Fibroblast of lung (primary cell): ENCODE measurements at regions not wholly inside any gene's neighbourhood (a gene's known extent, or its start where the extent isn't known, plus 50 kb on each side); places are given as distances from the start of the nearest gene placed in this dataset.

Experiments
- DNase-seq, 2 donors: peaks; one replicate each; pipeline versions ENCODE4 v3.0.0 to v3.0.0-alpha.2; 2010; ENCODE audit warnings: low read depth in 2 of 2
- H2AFZ ChIP-seq: 2 replicates; pipeline ENCODE4 v1.5.1; 2012; ENCODE audit warnings: low read length, control low read depth, inconsistent platforms
- H3K27ac ChIP-seq: 2 replicates; pipeline ENCODE4 v1.5.1; 2011; ENCODE audit warnings: low read length, control low read depth; ENCODE audit not compliant: insufficient read depth
- H3K27me3 ChIP-seq: 2 replicates; pipeline ENCODE4 v1.5.1; 2011; ENCODE audit warnings: mild to moderate bottlenecking, low read length; ENCODE audit not compliant: control insufficient read depth, insufficient read depth
- H3K36me3 ChIP-seq: 2 replicates; pipeline ENCODE4 v1.5.1; 2011; ENCODE audit warnings: low read length; ENCODE audit not compliant: control insufficient read depth, insufficient read depth
- H3K4me1 ChIP-seq: 2 replicates; pipeline ENCODE4 v1.5.1; 2011; ENCODE audit warnings: low read length; ENCODE audit not compliant: control insufficient read depth, insufficient read depth; ENCODE audit errors: extremely low read depth
- H3K4me2 ChIP-seq: 2 replicates; pipeline ENCODE4 v1.5.1; 2011; ENCODE audit warnings: low read length, control low read depth; ENCODE audit not compliant: insufficient read depth; ENCODE audit errors: extremely low read depth
- H3K4me3 ChIP-seq, 4 experiments: fragments of 200-600 bp in 1 of 4; sonication (generic) in 1 of 4; replicated peaks in 1 of 4; 2 replicates each; pipeline ENCODE4 v1.5.1; 2011 to 2016; ENCODE audit warnings: low read length in 4 of 4, low read depth in 3 of 4, mild to moderate bottlenecking in 3 of 4, control low read depth in 2 of 4, inconsistent platforms in 1 of 4, mixed read lengths in 1 of 4; ENCODE audit not compliant: insufficient read depth in 1 of 4; ENCODE audit errors: control extremely low read depth in 1 of 4
- H3K79me2 ChIP-seq: 2 replicates; pipeline ENCODE4 v1.5.1; 2012; ENCODE audit warnings: mild to moderate bottlenecking, low read length, inconsistent platforms; ENCODE audit not compliant: control insufficient read depth, insufficient read depth
- H3K9ac ChIP-seq: 2 replicates; pipeline ENCODE4 v1.5.1; 2011; ENCODE audit warnings: mild to moderate bottlenecking, low read length, control low read depth; ENCODE audit not compliant: insufficient read depth
- H3K9me3 ChIP-seq: 2 replicates; pipeline ENCODE4 v1.5.1; 2012; ENCODE audit warnings: low read depth, low read length; ENCODE audit not compliant: control insufficient read depth, insufficient read depth
- H4K20me1 ChIP-seq: 2 replicates; pipeline ENCODE4 v1.5.1; 2011; ENCODE audit warnings: low read length; ENCODE audit not compliant: control insufficient read depth, insufficient read depth; ENCODE audit errors: extremely low read depth
- EZH2 ChIP-seq: IDR thresholded peaks from 2 replicates; pipeline ENCODE4 v1.5.1; 2012; ENCODE audit warnings: low read length, control low read depth, mild to moderate bottlenecking; ENCODE audit errors: missing control alignments
- TF ChIP-seq, protein P1 (sequence below), 2 donors: IDR thresholded peaks in 1 of 2; conservative IDR thresholded peaks in 1 of 2; 1 replicate in 1 of 2; 2 replicates in 1 of 2; pipeline ENCODE4 v1.5.1; 2011 to 2012; ENCODE audit warnings: low read length in 2 of 2, control low read depth in 1 of 2, inconsistent platforms in 1 of 2, low read depth in 1 of 2, mild to moderate bottlenecking in 1 of 2

DNA sequence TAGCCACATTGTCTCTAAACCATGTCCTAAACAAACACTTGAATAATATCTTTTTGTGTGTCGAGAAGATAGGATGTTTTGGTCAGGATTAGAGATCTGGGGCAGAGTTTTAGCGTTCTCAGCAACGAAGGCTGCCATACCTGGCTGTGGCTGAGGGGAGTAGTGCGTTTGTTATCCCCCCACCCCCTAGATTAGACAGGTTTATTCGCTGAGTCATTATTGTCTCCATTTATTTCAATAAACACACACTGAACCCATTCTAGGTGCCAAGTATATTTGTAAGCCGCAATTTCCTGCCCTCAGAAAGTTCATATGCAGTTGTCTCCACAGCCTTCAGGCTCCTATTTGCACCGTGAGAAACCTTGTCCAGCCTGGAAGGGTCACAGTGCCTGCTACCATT is 1684.8 kb upstream of the TENM3 start:
- Histone ChIP-seq H3K4me2 (no peak overlapping the region), H3K4me3 (no peak overlapping the region), H3K9ac (no peak overlapping the region), H3K27ac (no peak overlapping the region), H3K9me3 (no peaks in the 10 kb centered on the region), H2AFZ (no peak overlapping the region), H3K27me3 (no peaks in the 10 kb centered on the region), H3K4me1 (no peaks in the 10 kb centered on the region), H4K20me1 (no peaks in the 10 kb centered on the region), H3K79me2 (no peaks in the 10 kb centered on the region), H3K36me3 (no peaks in the 10 kb centered on the region)
- TF ChIP-seq EZH2: no peak
- TF ChIP-seq, protein P1, sequence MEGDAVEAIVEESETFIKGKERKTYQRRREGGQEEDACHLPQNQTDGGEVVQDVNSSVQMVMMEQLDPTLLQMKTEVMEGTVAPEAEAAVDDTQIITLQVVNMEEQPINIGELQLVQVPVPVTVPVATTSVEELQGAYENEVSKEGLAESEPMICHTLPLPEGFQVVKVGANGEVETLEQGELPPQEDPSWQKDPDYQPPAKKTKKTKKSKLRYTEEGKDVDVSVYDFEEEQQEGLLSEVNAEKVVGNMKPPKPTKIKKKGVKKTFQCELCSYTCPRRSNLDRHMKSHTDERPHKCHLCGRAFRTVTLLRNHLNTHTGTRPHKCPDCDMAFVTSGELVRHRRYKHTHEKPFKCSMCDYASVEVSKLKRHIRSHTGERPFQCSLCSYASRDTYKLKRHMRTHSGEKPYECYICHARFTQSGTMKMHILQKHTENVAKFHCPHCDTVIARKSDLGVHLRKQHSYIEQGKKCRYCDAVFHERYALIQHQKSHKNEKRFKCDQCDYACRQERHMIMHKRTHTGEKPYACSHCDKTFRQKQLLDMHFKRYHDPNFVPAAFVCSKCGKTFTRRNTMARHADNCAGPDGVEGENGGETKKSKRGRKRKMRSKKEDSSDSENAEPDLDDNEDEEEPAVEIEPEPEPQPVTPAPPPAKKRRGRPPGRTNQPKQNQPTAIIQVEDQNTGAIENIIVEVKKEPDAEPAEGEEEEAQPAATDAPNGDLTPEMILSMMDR (conservative IDR thresholded peaks at IDR 0.05 in 1 of 2, IDR thresholded peaks at IDR 0.05 in 1 of 2; ENCODE audit: low read depth in 1 of 2, low read length in 2 of 2): no peak
- DNase-seq: no peak

DNA sequence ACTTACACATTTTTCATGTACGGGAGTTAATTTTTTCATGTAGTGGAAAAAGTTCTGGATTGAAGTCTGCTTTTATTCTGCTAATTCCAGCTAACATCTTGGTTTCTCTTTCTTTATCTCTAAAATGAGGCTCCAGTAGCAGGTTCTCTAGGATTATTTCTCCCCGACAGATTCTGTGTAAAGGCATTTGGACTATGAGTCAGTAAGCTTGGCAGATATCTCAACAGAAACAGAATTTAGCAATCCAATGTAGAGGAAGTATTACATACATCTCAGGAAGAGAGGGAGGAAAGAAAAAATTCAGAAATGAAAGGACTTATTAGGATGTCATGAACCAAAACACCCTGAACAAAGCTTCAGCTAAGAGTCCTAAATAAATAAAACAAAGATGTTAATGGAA is 1682.3 kb upstream of the TENM3 start:
- H4K20me1 ChIP-seq: no peaks in the 10 kb centered on the region
- no peak overlapping the region for H3K9ac ChIP-seq
- H3K79me2 ChIP-seq: no peaks in the 10 kb centered on the region
- no peak overlapping the region for H2AFZ ChIP-seq
- no peak for TF ChIP-seq EZH2
- TF ChIP-seq, protein P1 (conservative IDR thresholded peaks at IDR 0.05 in 1 of 2, IDR thresholded peaks at IDR 0.05 in 1 of 2; ENCODE audit: low read depth in 1 of 2, low read length in 2 of 2): no peak
- no peaks in the 10 kb centered on the region for H3K36me3 ChIP-seq
- no peak overlapping the region for H3K27ac ChIP-seq
- no peak overlapping the region for H3K4me2 ChIP-seq
- no peak overlapping the region for H3K4me3 ChIP-seq
- H3K9me3 ChIP-seq: no peaks in the 10 kb centered on the region
- H3K27me3 ChIP-seq: no peaks in the 10 kb centered on the region
- H3K4me1 ChIP-seq: no peaks in the 10 kb centered on the region
- peak; percentile 73 to 88 for DNase-seq

DNA sequence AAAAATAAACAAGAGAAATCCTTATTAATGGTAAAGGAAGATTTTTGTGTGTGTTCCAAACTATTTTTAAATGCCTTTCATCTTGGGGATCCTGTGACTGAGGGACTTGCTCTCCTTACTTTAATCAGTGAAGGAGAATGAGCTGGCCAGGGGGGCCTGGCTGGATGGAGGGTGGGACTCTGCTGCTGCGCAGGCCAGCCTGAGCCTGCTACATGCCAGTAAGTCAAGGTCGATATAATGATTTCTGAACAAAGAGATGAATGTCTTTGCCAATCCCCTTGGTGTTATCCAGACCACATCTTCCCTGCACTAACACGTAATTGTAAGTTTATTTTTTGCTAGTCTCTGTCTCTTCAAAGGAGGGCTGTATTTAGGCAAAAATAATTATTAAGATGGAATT is 1679.2 kb upstream of the TENM3 start:
- H3K79me2 ChIP-seq: no peaks in the 10 kb centered on the region
- H3K4me1 ChIP-seq: no peaks in the 10 kb centered on the region
- TF ChIP-seq, protein P1 (conservative IDR thresholded peaks at IDR 0.05 in 1 of 2, IDR thresholded peaks at IDR 0.05 in 1 of 2; ENCODE audit: low read depth in 1 of 2, low read length in 2 of 2): no peak
- TF ChIP-seq EZH2: no peak
- H3K27me3 ChIP-seq: no peaks in the 10 kb centered on the region
- peak overlapping the region in 1 of 4 experiments; percentile 28 for H3K4me3 ChIP-seq
- H3K9ac ChIP-seq: no peak overlapping the region
- H3K9me3 ChIP-seq: no peaks in the 10 kb centered on the region
- no peak overlapping the region for H2AFZ ChIP-seq
- H3K36me3 ChIP-seq: no peaks in the 10 kb centered on the region
- DNase-seq: peak in 1 of 2 donors; percentile 7
- H4K20me1 ChIP-seq: no peaks in the 10 kb centered on the region
- H3K27ac ChIP-seq: no peak overlapping the region
- no peak overlapping the region for H3K4me2 ChIP-seq
